LNCAP (cell line): ENCODE measurements at regions not wholly inside any gene's neighbourhood (a gene's known extent, or its start where the extent isn't known, plus 50 kb on each side); places are given as distances from the start of the nearest gene placed in this dataset.

Experiments
- CTCF ChIP-seq: fragments of 450-650 bp; IDR thresholded peaks from 2 replicates; pipeline ENCODE4 v1.5.1; 2017; ENCODE audit warnings: mild to moderate bottlenecking

GRCh38 chr2:122244598-122245229 lies 489.3 kb downstream of the TSN start:
- no peak for TF ChIP-seq CTCF

GRCh38 chr2:122249673-122250072 lies 494.2 kb downstream of the TSN start:
- no peak for TF ChIP-seq CTCF

GRCh38 chr2:122251158-122251557 lies 495.7 kb downstream of the TSN start:
- TF ChIP-seq CTCF, result no peak

- no peak for TF ChIP-seq CTCF
These were observed 496.1 kb downstream of the TSN start for GRCh38 chr2:122251566-122251965.

- no peak for TF ChIP-seq CTCF
These were observed 500.5 kb downstream of the TSN start for GRCh38 chr2:122255924-122256323.

GRCh38 chr2:122261911-122262310 lies 506.5 kb downstream of the TSN start:
- no peak for TF ChIP-seq CTCF

GRCh38 chr2:122263746-122264145 lies 508.3 kb downstream of the TSN start:
- TF ChIP-seq CTCF, result no peak

- TF ChIP-seq CTCF, result no peak
These were observed 511.2 kb downstream of the TSN start for GRCh38 chr2:122266636-122267035.
